CD14-positive monocyte (primary cell): ENCODE measurements at regions not wholly inside any gene's neighbourhood (a gene's known extent, or its start where the extent isn't known, plus 50 kb on each side); places are given as distances from the start of the nearest gene placed in this dataset.

Source experiments
- DNase-seq, 3 donors: peaks; one replicate each; pipeline ENCODE4 v3.0.0-alpha.2; 2011 to 2022
- H2AFZ ChIP-seq: 2 replicates; pipeline ENCODE4 v1.6.0; 2012; ENCODE audit warnings: mild to moderate bottlenecking, low read depth, low read length, inconsistent platforms; ENCODE audit not compliant: insufficient read depth, poor library complexity, severe bottlenecking
- H3K27ac ChIP-seq, 2 donors: 1 replicate in 1 of 2; 2 replicates in 1 of 2; pipeline ENCODE4 v1.5.1; 2012 to 2013; ENCODE audit warnings: low read length in 2 of 2, control low read depth in 1 of 2, inconsistent platforms in 1 of 2, low read depth in 1 of 2, mild to moderate bottlenecking in 1 of 2
- H3K27me3 ChIP-seq, 2 donors: one replicate each; pipeline versions ENCODE4 v1.6.0 to v1.6.1; 2011 to 2013; ENCODE audit warnings: low read length in 2 of 2; ENCODE audit not compliant: control insufficient read depth in 2 of 2, insufficient read depth in 2 of 2
- H3K36me3 ChIP-seq, 2 donors: replicated peaks in 1 of 2; 1 replicate in 1 of 2; 2 replicates in 1 of 2; pipeline versions ENCODE4 v1.5.1 to v1.6.1; 2012 to 2013; ENCODE audit warnings: low read length in 2 of 2, control low read depth in 1 of 2, inconsistent platforms in 1 of 2, mild to moderate bottlenecking in 1 of 2; ENCODE audit not compliant: insufficient read depth in 2 of 2, control insufficient read depth in 1 of 2
- H3K4me1 ChIP-seq, 2 donors: 1 replicate in 1 of 2; 2 replicates in 1 of 2; pipeline versions ENCODE4 v1.5.1 to v1.6.1; 2012 to 2013; ENCODE audit warnings: low read length in 2 of 2, control low read depth in 1 of 2, inconsistent platforms in 1 of 2, mild to moderate bottlenecking in 1 of 2, moderate library complexity in 1 of 2; ENCODE audit not compliant: insufficient read depth in 2 of 2, control insufficient read depth in 1 of 2
- H3K4me2 ChIP-seq: replicated peaks from 2 replicates; pipeline ENCODE3; 2012; ENCODE audit warnings: low read length, moderate library complexity, mild to moderate bottlenecking; ENCODE audit not compliant: poor library complexity, severe bottlenecking; ENCODE audit errors: extremely low read depth
- H3K4me3 ChIP-seq, 3 experiments: fragments of 200-600 bp in 1 of 3; sonication (generic) in 1 of 3; replicated peaks in 1 of 3; 1 replicate in 2 of 3; 2 replicates in 1 of 3; pipeline ENCODE4 v1.5.1; 2011 to 2013; ENCODE audit warnings: low read length in 3 of 3, mild to moderate bottlenecking in 3 of 3, control low read depth in 2 of 3, low read depth in 2 of 3, inconsistent platforms in 1 of 3, moderate library complexity in 1 of 3
- H3K79me2 ChIP-seq: 2 replicates; pipeline ENCODE4 v1.6.0; 2012; ENCODE audit warnings: mild to moderate bottlenecking, control low read depth, inconsistent platforms, low read length, moderate library complexity; ENCODE audit not compliant: insufficient read depth
- H3K9ac ChIP-seq: 2 replicates; pipeline ENCODE4 v1.6.0; 2017; ENCODE audit warnings: low read length, mild to moderate bottlenecking; ENCODE audit not compliant: insufficient read depth, poor library complexity, severe bottlenecking
- H3K9me3 ChIP-seq, 2 donors: replicated peaks in 1 of 2; 1 replicate in 1 of 2; 2 replicates in 1 of 2; pipeline versions ENCODE4 v1.5.1 to v1.6.1; 2012 to 2013; ENCODE audit warnings: low read length in 2 of 2, control low read depth in 1 of 2; ENCODE audit not compliant: control insufficient read depth in 1 of 2, insufficient read depth in 1 of 2
- H4K20me1 ChIP-seq: 2 replicates; pipeline ENCODE4 v1.6.0; 2012; ENCODE audit warnings: mild to moderate bottlenecking, low read length, control low read depth, moderate library complexity; ENCODE audit not compliant: insufficient read depth
- H3K27ac Mint-ChIP-seq, 7 donors: one replicate each; pipeline ENCODE4 v1.8.0; 2020; ENCODE audit warnings: mild to moderate bottlenecking in 7 of 7, mixed read lengths in 7 of 7, moderate library complexity in 6 of 7, inconsistent platforms in 2 of 7
- H3K27me3 Mint-ChIP-seq, 3 donors: one replicate each; pipeline ENCODE4 v1.8.0; 2021 to 2022; ENCODE audit warnings: low read depth in 3 of 3, mild to moderate bottlenecking in 3 of 3, mixed read lengths in 3 of 3, moderate library complexity in 3 of 3, inconsistent platforms in 1 of 3
- H3K36me3 Mint-ChIP-seq, 2 donors: one replicate each; pipeline ENCODE4 v1.8.0; 2020; ENCODE audit warnings: mixed read lengths in 2 of 2, inconsistent platforms in 1 of 2, mild to moderate bottlenecking in 1 of 2
- H3K4me1 Mint-ChIP-seq: one replicate; pipeline ENCODE4 v1.8.0; 2020; ENCODE audit warnings: mild to moderate bottlenecking, mixed read lengths
- H3K4me3 Mint-ChIP-seq, 2 donors: one replicate each; pipeline ENCODE4 v1.8.0; 2020; ENCODE audit warnings: mild to moderate bottlenecking in 2 of 2, mixed read lengths in 2 of 2, moderate library complexity in 1 of 2
- H3K9me3 Mint-ChIP-seq, 7 donors: one replicate each; pipeline ENCODE4 v1.8.0; 2020 to 2022; ENCODE audit warnings: mixed read lengths in 7 of 7, mild to moderate bottlenecking in 6 of 7, moderate library complexity in 6 of 7, inconsistent platforms in 2 of 7
- WGBS: methylation state at CpG from one replicate; pipeline ENCODE4 v1.1.5; 2013; ENCODE audit warnings: missing lambda C conversion rate; ENCODE audit not compliant: insufficient coverage; 5-methylcytosine and 5-hydroxymethylcytosine counted together
- intact Hi-C, 2 donors: fragments of 100-400 bp; cut with micrococcal nuclease; formaldehyde crosslinking; loops; one replicate each; pipeline versions ENCODE4 v1.15.0 to v1.15.1; 2023
- TF ChIP-seq, protein P1 (sequence below): fragments of 200-600 bp; IDR thresholded peaks from one replicate; pipeline ENCODE4 v1.8.0; 2022; ENCODE audit warnings: antibody characterized with exemption, mild to moderate bottlenecking

- Histone ChIP-seq H2AFZ (no peak overlapping the region), H4K20me1 (no peaks in the 10 kb centered on the region), H3K9me3 (no peaks in the 10 kb centered on the region), H3K9ac (no peak overlapping the region), H3K79me2 (no peaks in the 10 kb centered on the region), H3K27ac (no peak overlapping the region), H3K36me3 (no peaks in the 10 kb centered on the region), H3K4me2 (no peak overlapping the region), H3K4me3 (no peak overlapping the region), H3K27me3 (no peaks in the 10 kb centered on the region), H3K4me1 (peaks cover 0 to under 1% of the 10 kb centered on the region in 2 donors)
- WGBS: 62% methylated on average over 2 of the region's 4 CpGs
- Mint-ChIP-seq H3K27ac (no peak overlapping the region), H3K4me1 (peaks cover 9% of the 10 kb centered on the region), H3K4me3 (no peak overlapping the region), H3K9me3 (peaks cover 0 to 11% (median 0%) of the 10 kb centered on the region in 7 donors), H3K36me3 (no peaks in the 10 kb centered on the region), H3K27me3 (peaks cover 5 to 24% (median 5%) of the 10 kb centered on the region in 3 donors)
- no peak for DNase-seq
- TF ChIP-seq, protein P1, sequence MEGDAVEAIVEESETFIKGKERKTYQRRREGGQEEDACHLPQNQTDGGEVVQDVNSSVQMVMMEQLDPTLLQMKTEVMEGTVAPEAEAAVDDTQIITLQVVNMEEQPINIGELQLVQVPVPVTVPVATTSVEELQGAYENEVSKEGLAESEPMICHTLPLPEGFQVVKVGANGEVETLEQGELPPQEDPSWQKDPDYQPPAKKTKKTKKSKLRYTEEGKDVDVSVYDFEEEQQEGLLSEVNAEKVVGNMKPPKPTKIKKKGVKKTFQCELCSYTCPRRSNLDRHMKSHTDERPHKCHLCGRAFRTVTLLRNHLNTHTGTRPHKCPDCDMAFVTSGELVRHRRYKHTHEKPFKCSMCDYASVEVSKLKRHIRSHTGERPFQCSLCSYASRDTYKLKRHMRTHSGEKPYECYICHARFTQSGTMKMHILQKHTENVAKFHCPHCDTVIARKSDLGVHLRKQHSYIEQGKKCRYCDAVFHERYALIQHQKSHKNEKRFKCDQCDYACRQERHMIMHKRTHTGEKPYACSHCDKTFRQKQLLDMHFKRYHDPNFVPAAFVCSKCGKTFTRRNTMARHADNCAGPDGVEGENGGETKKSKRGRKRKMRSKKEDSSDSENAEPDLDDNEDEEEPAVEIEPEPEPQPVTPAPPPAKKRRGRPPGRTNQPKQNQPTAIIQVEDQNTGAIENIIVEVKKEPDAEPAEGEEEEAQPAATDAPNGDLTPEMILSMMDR: no peak
- intact Hi-C loops: no loop called here
Measured at GRCh38 chr7:98774884-98775283, 94.9 kb downstream of the TMEM130 start.

- H3K36me3 Mint-ChIP-seq: no peaks in the 10 kb centered on the region
Measured at GRCh38 chr7:98777051-98777450, 92.8 kb downstream of the TMEM130 start.

More at GRCh38 chr7:98777051-98777450, 92.8 kb downstream of the TMEM130 start:
- DNase-seq: no peak
- Mint-ChIP-seq H3K4me3 (no peak overlapping the region), H3K4me1 (peaks cover 7% of the 10 kb centered on the region), H3K27ac (no peak overlapping the region), H3K9me3 (peaks cover 0 to 11% (median 0%) of the 10 kb centered on the region in 7 donors), H3K27me3 (peaks cover 3 to 24% (median 5%) of the 10 kb centered on the region in 3 donors)
- WGBS: 90% methylated on average over 2 of the region's 9 CpGs
- Histone ChIP-seq H4K20me1 (no peaks in the 10 kb centered on the region), H3K27ac (no peak overlapping the region), H3K9me3 (no peaks in the 10 kb centered on the region), H3K27me3 (no peaks in the 10 kb centered on the region), H3K4me1 (peaks cover 0 to 9% of the 10 kb centered on the region in 2 donors), H2AFZ (no peak overlapping the region), H3K4me3 (no peak overlapping the region), H3K4me2 (no peak overlapping the region), H3K79me2 (no peaks in the 10 kb centered on the region), H3K36me3 (no peaks in the 10 kb centered on the region), H3K9ac (no peak overlapping the region)
- intact Hi-C loops: no loop called here
- TF ChIP-seq, protein P1: no peak
